Peyer's patch (tissue), 4 donors: ENCODE measurements at regions not wholly inside any gene's neighbourhood (a gene's known extent, or its start where the extent isn't known, plus 50 kb on each side); places are given as distances from the start of the nearest gene placed in this dataset.

Source experiments
- CTCF ChIP-seq, 6 experiments: fragments of 450-650 bp in 4 of 6; fragments of 200-600 bp in 2 of 6; sonication (generic) in 1 of 6; IDR thresholded peaks; one replicate each; pipeline ENCODE4 v1.5.1; 2017 to 2019; ENCODE audit warnings: antibody characterized with exemption in 6 of 6, mild to moderate bottlenecking in 3 of 6, moderate library complexity in 1 of 6
- POLR2A ChIP-seq, 2 donors: fragments of 450-650 bp; IDR thresholded peaks; one replicate each; pipeline ENCODE4 v1.5.1; 2017; ENCODE audit warnings: antibody characterized with exemption in 2 of 2, mild to moderate bottlenecking in 2 of 2, moderate library complexity in 2 of 2

- TF ChIP-seq POLR2A (IDR thresholded peaks at IDR 0.05) (no peak), CTCF (IDR thresholded peaks at IDR 0.05) (no peak)
These were observed 441.0 kb downstream of the CDK5RAP2 start for GRCh38 chr9:120138955-120139354.
